ENCODE measurements at regions not wholly inside any gene's neighbourhood (a gene's known extent, or its start where the extent isn't known, plus 50 kb on each side); places are given as distances from the start of the nearest gene placed in this dataset.

DNA sequence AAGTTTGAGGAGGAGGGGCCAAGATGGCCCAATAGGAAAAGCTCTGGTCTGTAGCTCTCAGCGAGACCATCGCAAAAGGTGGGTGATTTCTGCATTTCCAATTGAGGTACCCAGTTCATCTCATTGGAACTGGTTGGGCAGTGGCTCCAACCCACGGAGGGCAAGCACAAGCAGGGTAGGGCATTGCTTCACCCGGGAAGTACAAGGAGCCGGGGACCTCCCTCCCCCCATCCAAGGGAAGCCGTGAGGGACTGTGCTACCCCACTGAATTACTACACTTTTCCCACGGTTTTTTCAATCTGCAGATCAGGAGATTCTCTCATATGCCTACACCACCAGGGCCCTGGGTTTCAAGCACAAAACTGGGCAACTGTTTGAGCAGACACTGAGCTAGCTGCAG lies 58.0 kb upstream of the EFCAB3 start:
- H3K27me3 ChIP-seq (ENCODE audit: control insufficient read depth, extremely low read depth, insufficient read depth, low read length) = no peaks in the 10 kb centered on the region

GRCh38 chr17:62321451-62321850 lies 58.9 kb upstream of the EFCAB3 start:
- no peak overlapping the region for H3K27ac ChIP-seq (ENCODE audit: control insufficient read depth, insufficient read depth, low read length)
- no peak for FAIRE-seq
- H3K4me2 ChIP-seq (ENCODE audit: control insufficient read depth, extremely low read depth, insufficient read depth, low read depth, low read length) = no peak overlapping the region
- no peak overlapping the region for H3K9ac ChIP-seq (ENCODE audit: control insufficient read depth, extremely low read depth, insufficient read depth, low read length)
- no peaks in the 10 kb centered on the region for H3K4me1 ChIP-seq (ENCODE audit: control insufficient read depth, extremely low read depth, insufficient read depth, low read length)
- H3K9me3 ChIP-seq (ENCODE audit: control insufficient read depth, low read depth, low read length) = no peaks in the 10 kb centered on the region
- H3K79me2 ChIP-seq (ENCODE audit: control insufficient read depth, insufficient read depth, low read length) = no peaks in the 10 kb centered on the region
- H3K36me3 ChIP-seq (ENCODE audit: control insufficient read depth in 2 of 2, extremely low read depth in 1 of 2, insufficient read depth in 2 of 2, low read length in 2 of 2) = no peaks in the 10 kb centered on the region
- TF ChIP-seq EZH2 (IDR thresholded peaks at IDR 0.05; ENCODE audit: low read length) (no peak), CTCF (optimal IDR thresholded peaks at IDR 0.05 in 1 of 3, IDR thresholded peaks at IDR 0.05 in 1 of 3, conservative IDR thresholded peaks at IDR 0.05 in 1 of 3; ENCODE audit: extremely low read depth in 1 of 3, insufficient read depth in 2 of 3, low read length in 3 of 3) (no peak)
- dilution Hi-C loops (cut with MboI; ENCODE audit: extremely low pct_ligation_motif_present, low sequenced_read_pairs) = no loop called here
- no peaks in the 10 kb centered on the region for H3K9me1 ChIP-seq (ENCODE audit: control insufficient read depth, extremely low read depth, insufficient read depth, low read length)
- no peaks in the 10 kb centered on the region for H4K20me1 ChIP-seq (ENCODE audit: control insufficient read depth, extremely low read depth, insufficient read depth, low read length)
- no peaks in the 10 kb centered on the region for H3K27me3 ChIP-seq (ENCODE audit: control insufficient read depth, extremely low read depth, insufficient read depth, low read length)
- no peak for DNase-seq (ENCODE audit: low read depth, low spot score)
- no peak overlapping the region for H2AFZ ChIP-seq (ENCODE audit: control insufficient read depth, low read length)
- H3K4me3 ChIP-seq (ENCODE audit: control insufficient read depth in 2 of 3, extremely low read depth in 1 of 3, insufficient read depth in 2 of 3, low read depth in 1 of 3, low read length in 3 of 3) = no peak overlapping the region

More for the DNA sequence above, 58.0 kb upstream of the EFCAB3 start:
- no peak overlapping the region for H3K9ac ChIP-seq (ENCODE audit: control insufficient read depth, extremely low read depth, insufficient read depth, low read length)
- DNase-seq (ENCODE audit: low read depth, low spot score) = no peak
- no peaks in the 10 kb centered on the region for H3K9me1 ChIP-seq (ENCODE audit: control insufficient read depth, extremely low read depth, insufficient read depth, low read length)
- no peaks in the 10 kb centered on the region for H3K79me2 ChIP-seq (ENCODE audit: control insufficient read depth, insufficient read depth, low read length)
- H3K4me2 ChIP-seq (ENCODE audit: control insufficient read depth, extremely low read depth, insufficient read depth, low read depth, low read length) = no peak overlapping the region
- no peaks in the 10 kb centered on the region for H3K9me3 ChIP-seq (ENCODE audit: control insufficient read depth, low read depth, low read length)
- FAIRE-seq = no peak
- H3K36me3 ChIP-seq (ENCODE audit: control insufficient read depth in 2 of 2, extremely low read depth in 1 of 2, insufficient read depth in 2 of 2, low read length in 2 of 2) = no peaks in the 10 kb centered on the region
- H3K4me3 ChIP-seq (ENCODE audit: control insufficient read depth in 2 of 3, extremely low read depth in 1 of 3, insufficient read depth in 2 of 3, low read depth in 1 of 3, low read length in 3 of 3) = no peak overlapping the region
- TF ChIP-seq CTCF (optimal IDR thresholded peaks at IDR 0.05 in 1 of 3, IDR thresholded peaks at IDR 0.05 in 1 of 3, conservative IDR thresholded peaks at IDR 0.05 in 1 of 3; ENCODE audit: extremely low read depth in 1 of 3, insufficient read depth in 2 of 3, low read length in 3 of 3) (no peak), EZH2 (IDR thresholded peaks at IDR 0.05; ENCODE audit: low read length) (no peak)
- H3K27ac ChIP-seq (ENCODE audit: control insufficient read depth, insufficient read depth, low read length) = no peak overlapping the region
- H2AFZ ChIP-seq (ENCODE audit: control insufficient read depth, low read length) = no peak overlapping the region
- H4K20me1 ChIP-seq (ENCODE audit: control insufficient read depth, extremely low read depth, insufficient read depth, low read length) = no peaks in the 10 kb centered on the region
- dilution Hi-C loops (cut with MboI; ENCODE audit: extremely low pct_ligation_motif_present, low sequenced_read_pairs) = no loop called here
- H3K4me1 ChIP-seq (ENCODE audit: control insufficient read depth, extremely low read depth, insufficient read depth, low read length) = no peaks in the 10 kb centered on the region

Measured in keratinocyte (primary cell).